Transverse colon (tissue), 4 donors: ENCODE measurements at regions not wholly inside any gene's neighbourhood (a gene's known extent, or its start where the extent isn't known, plus 50 kb on each side); places are given as distances from the start of the nearest gene placed in this dataset.
"Not testable (repeated sequence)": the region's sequence is repeated elsewhere in the genome, so short reads cannot be mapped to it uniquely, and the experiment has no call there.

ENCODE experiments used
- EP300 ChIP-seq: sonication (generic); formaldehyde crosslinking; IDR thresholded peaks from one replicate; pipeline ENCODE4 v1.6.1; 2017; ENCODE audit warnings: antibody characterized with exemption, low read depth
- POLR2A ChIP-seq: fragments of 450-650 bp; IDR thresholded peaks from one replicate; pipeline ENCODE4 v1.6.1; 2016; ENCODE audit warnings: antibody characterized with exemption, mild to moderate bottlenecking, moderate library complexity
- POLR2AphosphoS5 ChIP-seq, 3 donors: sonication (generic); formaldehyde crosslinking; IDR thresholded peaks; one replicate each; pipeline ENCODE4 v1.6.1; 2016; ENCODE audit warnings: antibody characterized with exemption in 3 of 3
- TF ChIP-seq, protein P1 (sequence below), 5 experiments: fragments of 200-600 bp in 3 of 5; fragments of 450-650 bp in 2 of 5; sonication (generic) in 3 of 5; IDR thresholded peaks; 1 replicate in 2 of 5; 2 replicates in 3 of 5; pipeline ENCODE4 v1.5.1; 2016 to 2017; ENCODE audit warnings: antibody characterized with exemption in 5 of 5, inconsistent platforms in 3 of 5, mild to moderate bottlenecking in 2 of 5, moderate library complexity in 1 of 5

- TF ChIP-seq, protein P1, sequence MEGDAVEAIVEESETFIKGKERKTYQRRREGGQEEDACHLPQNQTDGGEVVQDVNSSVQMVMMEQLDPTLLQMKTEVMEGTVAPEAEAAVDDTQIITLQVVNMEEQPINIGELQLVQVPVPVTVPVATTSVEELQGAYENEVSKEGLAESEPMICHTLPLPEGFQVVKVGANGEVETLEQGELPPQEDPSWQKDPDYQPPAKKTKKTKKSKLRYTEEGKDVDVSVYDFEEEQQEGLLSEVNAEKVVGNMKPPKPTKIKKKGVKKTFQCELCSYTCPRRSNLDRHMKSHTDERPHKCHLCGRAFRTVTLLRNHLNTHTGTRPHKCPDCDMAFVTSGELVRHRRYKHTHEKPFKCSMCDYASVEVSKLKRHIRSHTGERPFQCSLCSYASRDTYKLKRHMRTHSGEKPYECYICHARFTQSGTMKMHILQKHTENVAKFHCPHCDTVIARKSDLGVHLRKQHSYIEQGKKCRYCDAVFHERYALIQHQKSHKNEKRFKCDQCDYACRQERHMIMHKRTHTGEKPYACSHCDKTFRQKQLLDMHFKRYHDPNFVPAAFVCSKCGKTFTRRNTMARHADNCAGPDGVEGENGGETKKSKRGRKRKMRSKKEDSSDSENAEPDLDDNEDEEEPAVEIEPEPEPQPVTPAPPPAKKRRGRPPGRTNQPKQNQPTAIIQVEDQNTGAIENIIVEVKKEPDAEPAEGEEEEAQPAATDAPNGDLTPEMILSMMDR (IDR thresholded peaks at IDR 0.05) = not testable (repeated sequence)
- not testable (repeated sequence) for TF ChIP-seq POLR2AphosphoS5 (IDR thresholded peaks at IDR 0.05); POLR2A; EP300
Measured at GRCh38 chr15:20334451-20334850, 207.1 kb downstream of the GOLGA6L6 start.
